Upper lobe of left lung (tissue), 6 donors: ENCODE measurements at regions not wholly inside any gene's neighbourhood (a gene's known extent, or its start where the extent isn't known, plus 50 kb on each side); places are given as distances from the start of the nearest gene placed in this dataset.

ENCODE experiments used
- ATAC-seq, 2 donors: fragments of 200-7000 bp; cut with Tn5 transposase; one replicate each; pipeline ENCODE4 v1.9.1; 2022; ENCODE audit warnings: mild to moderate bottlenecking in 2 of 2, moderate library complexity in 2 of 2; ENCODE audit not compliant: low FRiP score in 2 of 2
- DNase-seq, 2 donors: peaks; one replicate each; pipeline ENCODE4 v3.0.0-alpha.2; 2019 to 2020
- H3K27ac ChIP-seq, 4 donors: fragments of 200-600 bp; sonication (generic); one replicate each; pipeline ENCODE4 v1.5.1; 2016 to 2019
- H3K27me3 ChIP-seq, 4 donors: fragments of 200-600 bp; sonication (generic); one replicate each; pipeline ENCODE4 v1.5.1; 2017 to 2019
- H3K36me3 ChIP-seq, 4 donors: fragments of 200-600 bp; sonication (generic); one replicate each; pipeline ENCODE4 v1.5.1; 2016 to 2019
- H3K4me1 ChIP-seq, 4 donors: fragments of 200-600 bp; sonication (generic); one replicate each; pipeline ENCODE4 v1.5.1; 2018 to 2019
- H3K4me3 ChIP-seq, 4 donors: fragments of 200-600 bp; sonication (generic); one replicate each; pipeline ENCODE4 v1.5.1; 2017 to 2019; ENCODE audit warnings: mild to moderate bottlenecking in 2 of 4, moderate library complexity in 1 of 4
- H3K9me3 ChIP-seq, 4 donors: fragments of 200-600 bp; sonication (generic); one replicate each; pipeline ENCODE4 v1.5.1; 2018 to 2019
- CTCF ChIP-seq, 6 experiments: fragments of 450-650 bp in 4 of 6; fragments of 200-600 bp in 2 of 6; sonication (generic) in 2 of 6; IDR thresholded peaks; one replicate each; pipeline ENCODE4 v1.5.1; 2016 to 2019; ENCODE audit warnings: antibody characterized with exemption in 6 of 6
- EP300 ChIP-seq, 4 donors: sonication (generic); formaldehyde crosslinking; IDR thresholded peaks; one replicate each; pipeline ENCODE4 v1.5.1; 2017; ENCODE audit warnings: antibody characterized with exemption in 4 of 4, control low read depth in 2 of 4
- POLR2A ChIP-seq, 4 donors: fragments of 450-650 bp; IDR thresholded peaks; one replicate each; pipeline ENCODE4 v1.5.1; 2016 to 2017; ENCODE audit warnings: antibody characterized with exemption in 4 of 4, mild to moderate bottlenecking in 2 of 4
- POLR2AphosphoS5 ChIP-seq, 2 donors: sonication (generic); formaldehyde crosslinking; IDR thresholded peaks; one replicate each; pipeline ENCODE4 v1.5.1; 2017; ENCODE audit warnings: antibody characterized with exemption in 2 of 2
- WGBS, 2 donors: methylation state at CpG; one replicate each; pipeline ENCODE4 v1.1.5; 2017 to 2018; 5-methylcytosine and 5-hydroxymethylcytosine counted together
- donor health status: DM: no; HTN: no; CAD: no; lungs with moderate emphysema.
- donor health status: DM: no; HTN: yes; CAD: no; lungs with severe emphysema.

DNA sequence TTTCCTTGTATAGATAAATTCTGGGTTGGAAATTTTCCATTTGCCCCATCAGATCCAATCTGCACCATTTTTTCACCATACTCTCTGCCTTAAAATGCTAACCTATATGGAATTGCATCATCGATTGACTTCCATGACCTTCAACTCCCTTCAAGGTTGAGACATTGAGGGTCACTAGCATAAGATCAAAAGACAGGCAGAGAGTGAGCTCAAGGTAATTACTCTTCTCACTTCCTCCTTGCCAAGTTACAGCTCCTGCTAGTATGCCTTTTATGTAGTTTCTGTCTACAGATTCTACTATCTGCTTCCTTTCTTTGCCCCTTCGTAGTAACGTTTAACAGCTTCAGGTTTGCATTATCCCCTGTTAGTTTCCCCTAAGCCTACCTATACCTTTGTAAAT is 1127.7 kb upstream of the LRRTM3 start:
- DNase-seq, result no peak
- Histone ChIP-seq H3K27ac (no peak overlapping the region), H3K4me1 (peaks cover 0 to 7% (median 0%) of the 10 kb centered on the region in 4 donors), H3K27me3 (no peaks in the 10 kb centered on the region), H3K36me3 (no peaks in the 10 kb centered on the region), H3K4me3 (no peak overlapping the region), H3K9me3 (no peaks in the 10 kb centered on the region)
- 82 to 87% methylated on average over 3 of the region's 3 CpGs for WGBS, 2 donors
- TF ChIP-seq EP300 (IDR thresholded peaks at IDR 0.05), result no peak
- TF ChIP-seq CTCF (IDR thresholded peaks at IDR 0.05), result no peak
- TF ChIP-seq POLR2AphosphoS5 (IDR thresholded peaks at IDR 0.05), result no peak
- TF ChIP-seq POLR2A (IDR thresholded peaks at IDR 0.05), result no peak
- no peak for ATAC-seq

DNA sequence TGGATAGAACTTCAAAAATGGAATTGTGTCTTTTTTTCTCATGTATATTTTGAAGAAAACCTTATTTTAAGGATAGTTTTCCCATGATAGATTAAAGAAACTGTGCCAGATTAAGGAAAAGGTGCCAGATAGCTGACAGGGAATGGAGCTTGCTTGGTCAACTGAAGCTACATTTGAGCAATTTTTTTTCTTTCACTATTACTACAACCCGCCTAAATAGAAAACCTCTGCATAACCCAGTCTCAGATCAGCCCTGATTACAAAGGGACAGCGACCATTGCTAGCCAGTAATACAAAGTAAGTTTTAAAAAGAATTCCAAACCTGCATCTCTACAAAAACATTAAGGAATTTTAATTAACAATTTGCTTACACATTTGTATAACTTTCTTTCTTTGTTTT is 1123.4 kb upstream of the LRRTM3 start:
- H3K27ac ChIP-seq, result no peak overlapping the region
- H3K9me3 ChIP-seq, result no peaks in the 10 kb centered on the region
- TF ChIP-seq CTCF (IDR thresholded peaks at IDR 0.05), result no peak
- no peak for TF ChIP-seq EP300 (IDR thresholded peaks at IDR 0.05)
- TF ChIP-seq POLR2AphosphoS5 (IDR thresholded peaks at IDR 0.05), result no peak
- TF ChIP-seq POLR2A (IDR thresholded peaks at IDR 0.05), result no peak
- no peaks in the 10 kb centered on the region for H3K36me3 ChIP-seq
- no peak for DNase-seq
- H3K4me3 ChIP-seq, result no peak overlapping the region
- ATAC-seq, result no peak
- H3K4me1 ChIP-seq, result no peaks in the 10 kb centered on the region
- 81 to 92% methylated on average over 2 of the region's 2 CpGs for WGBS, 2 donors
- H3K27me3 ChIP-seq, result no peaks in the 10 kb centered on the region

- WGBS, 2 donors, result 42 to 53% methylated on average over 1 of the region's 1 CpG
- Histone ChIP-seq H3K4me3 (no peak overlapping the region), H3K36me3 (no peaks in the 10 kb centered on the region), H3K27ac (no peak overlapping the region), H3K4me1 (no peaks in the 10 kb centered on the region), H3K9me3 (no peaks in the 10 kb centered on the region), H3K27me3 (no peaks in the 10 kb centered on the region)
- no peak for DNase-seq
- no peak for ATAC-seq
- no peak for TF ChIP-seq POLR2AphosphoS5 (IDR thresholded peaks at IDR 0.05)
- no peak for TF ChIP-seq EP300 (IDR thresholded peaks at IDR 0.05)
- TF ChIP-seq CTCF (IDR thresholded peaks at IDR 0.05), result no peak
- no peak for TF ChIP-seq POLR2A (IDR thresholded peaks at IDR 0.05)
Observed at GRCh38 chr10:65805511-65805910, 1120.3 kb upstream of the LRRTM3 start.

- TF ChIP-seq POLR2AphosphoS5 (IDR thresholded peaks at IDR 0.05) (no peak), CTCF (IDR thresholded peaks at IDR 0.05) (no peak), EP300 (IDR thresholded peaks at IDR 0.05) (no peak), POLR2A (IDR thresholded peaks at IDR 0.05) (no peak)
- H3K4me1 ChIP-seq, result no peaks in the 10 kb centered on the region
- no peaks in the 10 kb centered on the region for H3K27me3 ChIP-seq
- H3K9me3 ChIP-seq, result no peaks in the 10 kb centered on the region
- no peaks in the 10 kb centered on the region for H3K36me3 ChIP-seq
- no peak for DNase-seq
- no peak for ATAC-seq
- WGBS, 2 donors, result 55 to 65% methylated on average over 1 of the region's 1 CpG
- H3K4me3 ChIP-seq, result no peak overlapping the region
- no peak overlapping the region for H3K27ac ChIP-seq
Observed at GRCh38 chr10:65805993-65806392, 1119.8 kb upstream of the LRRTM3 start.

- DNase-seq (no peak), ATAC-seq (no peak)
- Histone ChIP-seq H3K36me3 (no peaks in the 10 kb centered on the region), H3K9me3 (no peaks in the 10 kb centered on the region), H3K27ac (no peak overlapping the region), H3K27me3 (no peaks in the 10 kb centered on the region), H3K4me3 (no peak overlapping the region), H3K4me1 (no peaks in the 10 kb centered on the region)
- 89 to 93% methylated on average over 3 of the region's 3 CpGs for WGBS, 2 donors
- TF ChIP-seq POLR2A (IDR thresholded peaks at IDR 0.05) (no peak), CTCF (IDR thresholded peaks at IDR 0.05) (no peak), EP300 (IDR thresholded peaks at IDR 0.05) (no peak), POLR2AphosphoS5 (IDR thresholded peaks at IDR 0.05) (no peak)
Observed at GRCh38 chr10:65808687-65809333, 1117.0 kb upstream of the LRRTM3 start.
